SK-N-SH (cell line): ENCODE measurements at regions not wholly inside any gene's neighbourhood (a gene's known extent, or its start where the extent isn't known, plus 50 kb on each side); places are given as distances from the start of the nearest gene placed in this dataset.

Experiments
- CTCF ChIA-PET: fragments of 300-600, 350-600 bp; formaldehyde crosslinking; extraction: SDS; loops from one replicate; lab custom pipeline; 2021; lab: Yijun Ruan, JAX
- POLR2A ChIA-PET: fragments of 350-600 bp; sonication (Branson Sonifier 250); formaldehyde crosslinking; extraction: SDS; loops from one replicate; lab custom pipeline; 2020; ENCODE audit warnings: antibody characterized with exemption, inconsistent platforms; lab: Yijun Ruan, JAX
- DNase-seq: peaks from one replicate; pipeline ENCODE4 v3.0.0; 2012
- H2AFZ ChIP-seq: fragments of 200-600 bp; sonication (generic); 2 replicates; pipeline ENCODE4 v1.8.1; 2016; ENCODE audit warnings: antibody characterized with exemption, mild to moderate bottlenecking, low read depth
- H3F3A ChIP-seq: fragments of 200-600 bp; sonication (generic); replicated peaks from 2 replicates; pipeline ENCODE3; 2016; ENCODE audit warnings: antibody characterized with exemption, mild to moderate bottlenecking; ENCODE audit not compliant: insufficient read depth
- H3K27ac ChIP-seq, 2 experiments: fragments of 200-500 bp in 1 of 2; fragments of 200-600 bp in 1 of 2; sonication (Bioruptor generic) in 1 of 2; sonication (generic), shearing (Covaris generic) in 1 of 2; 2 replicates each; pipeline versions ENCODE4 v1.5.1 to v1.6.1; 2014 to 2016; ENCODE audit warnings: low read depth in 2 of 2, inconsistent platforms in 1 of 2, low read length in 1 of 2, mild to moderate bottlenecking in 1 of 2, mixed read lengths in 1 of 2
- H3K27me3 ChIP-seq: fragments of 200-600 bp; sonication (generic), shearing (Covaris generic); 2 replicates; pipeline ENCODE4 v1.6.1; 2016; ENCODE audit warnings: mixed run types; ENCODE audit not compliant: insufficient read depth
- H3K36me3 ChIP-seq, 2 experiments: fragments of 200-500 bp in 1 of 2; fragments of 200-600 bp in 1 of 2; sonication (Bioruptor generic) in 1 of 2; sonication (generic) in 1 of 2; replicated peaks in 1 of 2; 2 replicates each; pipeline versions ENCODE3 to v1.5.1; 2014 to 2016; ENCODE audit warnings: low read length in 1 of 2, mild to moderate bottlenecking in 1 of 2; ENCODE audit not compliant: insufficient read depth in 2 of 2, control insufficient read depth in 1 of 2
- H3K4me1 ChIP-seq, 2 experiments: fragments of 200-500 bp in 1 of 2; fragments of 200-600 bp in 1 of 2; sonication (Bioruptor generic) in 1 of 2; sonication (generic), shearing (Covaris generic) in 1 of 2; 2 replicates each; pipeline versions ENCODE4 v1.5.1 to v1.6.1; 2014 to 2016; ENCODE audit warnings: low read depth in 1 of 2, low read length in 1 of 2, mixed run types in 1 of 2; ENCODE audit not compliant: insufficient read depth in 2 of 2, control insufficient read depth in 1 of 2
- H3K4me2 ChIP-seq: fragments of 200-600 bp; sonication (generic), shearing (Covaris generic); 2 replicates; pipeline ENCODE4 v1.6.1; 2017; ENCODE audit warnings: mixed run types
- H3K4me3 ChIP-seq, 2 experiments: fragments of 200-500 bp in 1 of 2; fragments of 200-600 bp in 1 of 2; sonication (Bioruptor generic) in 1 of 2; sonication (generic), shearing (Covaris generic) in 1 of 2; 2 replicates each; pipeline versions ENCODE4 v1.5.1 to v1.8.1; 2014 to 2016; ENCODE audit warnings: low read depth in 2 of 2, inconsistent platforms in 1 of 2, low read length in 1 of 2, mild to moderate bottlenecking in 1 of 2, mixed read lengths in 1 of 2, moderate library complexity in 1 of 2
- H3K79me2 ChIP-seq: fragments of 200-600 bp; sonication (generic); 2 replicates; pipeline ENCODE4 v1.8.1; 2017; ENCODE audit warnings: mild to moderate bottlenecking; ENCODE audit not compliant: insufficient read depth
- H3K9ac ChIP-seq: fragments of 200-600 bp; sonication (generic); 2 replicates; pipeline ENCODE4 v1.6.1; 2017; ENCODE audit warnings: mixed run types
- H3K9me2 ChIP-seq: fragments of 200-600 bp; sonication (generic); 2 replicates; pipeline ENCODE4 v1.6.1; 2017; ENCODE audit warnings: mixed run types
- H3K9me3 ChIP-seq: fragments of 200-600 bp; sonication (generic); 2 replicates; pipeline ENCODE4 v1.6.1; 2017; ENCODE audit warnings: mixed run types, mild to moderate bottlenecking, moderate library complexity
- H4K20me1 ChIP-seq: fragments of 200-600 bp; sonication (generic); 2 replicates; pipeline ENCODE4 v1.6.1; 2017; ENCODE audit warnings: mild to moderate bottlenecking, mixed run types; ENCODE audit not compliant: insufficient read depth
- CHD2 ChIP-seq: fragments of 150-350 bp; IDR thresholded peaks from 2 replicates; pipeline ENCODE4 v1.6.1; 2018; ENCODE audit warnings: low read length; ENCODE audit not compliant: partially characterized antibody
- ELF1 ChIP-seq: IDR thresholded peaks from 2 replicates; pipeline ENCODE4 v1.4.0; 2012
- EP300 ChIP-seq, 2 experiments: IDR thresholded peaks; 2 replicates each; pipeline versions ENCODE4 v1.4.0 to v1.6.1; 2012; ENCODE audit warnings: borderline replicate concordance in 1 of 2, low read depth in 1 of 2, low read length in 1 of 2
- FOXJ3 ChIP-seq: sonication (generic); formaldehyde crosslinking; IDR thresholded peaks from 2 replicates; pipeline ENCODE4 v1.5.1; 2020; ENCODE audit warnings: mild to moderate bottlenecking, missing genetic modification reagents
- FOXM1 ChIP-seq: IDR thresholded peaks from 2 replicates; pipeline ENCODE4 v1.4.0; 2012; ENCODE audit warnings: low read depth, mild to moderate bottlenecking
- JUND ChIP-seq: IDR thresholded peaks from 2 replicates; pipeline ENCODE4 v1.4.0; 2012
- NFIC ChIP-seq: IDR thresholded peaks from 2 replicates; pipeline ENCODE4 v1.4.0; 2012; ENCODE audit warnings: borderline replicate concordance
- NRF1 ChIP-seq: IDR thresholded peaks from 2 replicates; pipeline ENCODE4 v1.6.1; 2012; ENCODE audit warnings: low read depth, mild to moderate bottlenecking, low read length
- RCOR1 ChIP-seq: fragments of 150-350 bp; IDR thresholded peaks from 2 replicates; pipeline ENCODE4 v1.6.1; 2017; ENCODE audit warnings: antibody characterized with exemption, low read length
- REST ChIP-seq: IDR thresholded peaks from 2 replicates; pipeline ENCODE4 v1.6.1; 2012; ENCODE audit warnings: mild to moderate bottlenecking, low read depth, low read length, moderate library complexity
- SIN3A ChIP-seq: IDR thresholded peaks from 2 replicates; pipeline ENCODE4 v1.6.1; 2012; ENCODE audit warnings: low read depth, mild to moderate bottlenecking, low read length, moderate library complexity, borderline replicate concordance
- TCF12 ChIP-seq: IDR thresholded peaks from 2 replicates; pipeline ENCODE4 v1.4.0; 2012
- TEAD4 ChIP-seq: IDR thresholded peaks from 2 replicates; pipeline ENCODE4 v1.4.0; 2012; ENCODE audit warnings: mild to moderate bottlenecking, borderline replicate concordance; ENCODE audit not compliant: insufficient read depth
- WGBS: methylation state at CpG from one replicate; pipeline ENCODE4 v1.1.6; 2017; ENCODE audit warnings: low lambda C conversion rate; 5-methylcytosine and 5-hydroxymethylcytosine counted together

GRCh38 chrX:143994206-143994605 is 110.3 kb downstream of the UBE2NL start:
- Histone ChIP-seq H3K9me3 (no peaks in the 10 kb centered on the region), H3K27ac (no peak overlapping the region), H3K4me1 (no peaks in the 10 kb centered on the region), H3K4me2 (no peak overlapping the region), H2AFZ (no peak overlapping the region), H3K27me3 (no peaks in the 10 kb centered on the region), H3F3A (no peaks in the 10 kb centered on the region), H3K4me3 (no peak overlapping the region), H3K79me2 (no peaks in the 10 kb centered on the region), H4K20me1 (no peaks in the 10 kb centered on the region), H3K9me2 (no peaks in the 10 kb centered on the region), H3K9ac (no peak overlapping the region), H3K36me3 (no peaks in the 10 kb centered on the region)
- 2% methylated on average over 1 of the region's 1 CpG for WGBS
- ChIA-PET CTCF (no interaction called here), POLR2A (interaction anchor here (0.6 kb wide), 1 partner anchor 237 kb away, joined by 3 read pairs; no protein-coding TSS in a partner anchor)
- TF ChIP-seq ELF1: no peak
- DNase-seq: no peak

- POLR2A ChIA-PET: no interaction called here
- H3K36me3 ChIP-seq: no peaks in the 10 kb centered on the region
- H3K4me2 ChIP-seq: no peak overlapping the region
- no peaks in the 10 kb centered on the region for H3K79me2 ChIP-seq
- H3K4me3 ChIP-seq: no peak overlapping the region
- H3K27me3 ChIP-seq: no peaks in the 10 kb centered on the region
- H3K9me3 ChIP-seq: no peaks in the 10 kb centered on the region
- H3K27ac ChIP-seq: no peak overlapping the region
- H2AFZ ChIP-seq: no peak overlapping the region
- H3K9me2 ChIP-seq: no peaks in the 10 kb centered on the region
- H4K20me1 ChIP-seq: no peaks in the 10 kb centered on the region
- no peak for TF ChIP-seq FOXM1
- TF ChIP-seq NRF1: no peak
- no peak for TF ChIP-seq TEAD4
- TF ChIP-seq CHD2: no peak
- TF ChIP-seq REST: no peak
- no peak for TF ChIP-seq NFIC
- no peak for TF ChIP-seq TCF12
- no peak for TF ChIP-seq RCOR1
- no peak for TF ChIP-seq ELF1
- TF ChIP-seq FOXJ3 (CRISPR knock-in tag): no peak
- TF ChIP-seq JUND: no peak
- TF ChIP-seq SIN3A: no peak
- TF ChIP-seq EP300 (IDR thresholded peaks at IDR 0.05; ENCODE audit: borderline replicate concordance in 1 of 2, low read depth in 1 of 2, low read length in 1 of 2): no peak
- TF ChIP-seq, all 33 proteins: peak for 0
- WGBS: 0% methylated on average over 5 of the region's 6 CpGs
- Histone ChIP-seq H3K4me1 (no peaks in the 10 kb centered on the region), H3F3A (no peaks in the 10 kb centered on the region), H3K9ac (no peak overlapping the region)
- CTCF ChIA-PET: no interaction called here
- DNase-seq: no peak
Measured at GRCh38 chrX:143998261-143998660, 114.4 kb downstream of the UBE2NL start.
